IMR-90 (cell line): ENCODE measurements at regions not wholly inside any gene's neighbourhood (a gene's known extent, or its start where the extent isn't known, plus 50 kb on each side); places are given as distances from the start of the nearest gene placed in this dataset.

Experiments
- ATAC-seq: fragments of 200-7000 bp; cut with Tn5 transposase; 2 replicates; pipeline ENCODE4 v1.9.1; 2020; ENCODE audit warnings: low read depth, mild to moderate bottlenecking, moderate library complexity
- BruUV-seq: library from RNA; stranded (reverse); fragments of 400-500 nt; replicated peaks from 2 replicates; lab custom pipeline; 2021; lab: Mats Ljungman, UMichigan
- CTCF ChIA-PET: fragments of 300-600 bp; formaldehyde crosslinking; extraction: SDS; loops from one replicate; lab custom pipeline; 2021; ENCODE audit warnings: antibody characterized with exemption; lab: Yijun Ruan, JAX
- POLR2A ChIA-PET: fragments of 300-600 bp; sonication (Branson Sonifier 250); formaldehyde crosslinking; loops from one replicate; lab custom pipeline; 2022; ENCODE audit warnings: antibody characterized with exemption; ENCODE audit not compliant: unreplicated experiment; lab: Charles Lee
- DNase-seq: peaks from one replicate; pipeline ENCODE4 v3.0.0; 2013
- H2AFZ ChIP-seq: replicated peaks from 2 replicates; pipeline ENCODE3; 2013; ENCODE audit warnings: low read length, mild to moderate bottlenecking; ENCODE audit not compliant: poor library complexity
- H2AK5ac ChIP-seq: 2 replicates; pipeline ENCODE4 v1.6.1; 2013; ENCODE audit warnings: low read depth, low read length, inconsistent platforms
- H2AK9ac ChIP-seq: replicated peaks from 2 replicates; pipeline ENCODE3; 2013; ENCODE audit warnings: mild to moderate bottlenecking, low read depth, low read length, moderate library complexity; ENCODE audit not compliant: poor library complexity
- H2BK120ac ChIP-seq: 2 replicates; pipeline ENCODE4 v1.6.1; 2013; ENCODE audit warnings: low read depth, low read length, inconsistent platforms
- H2BK15ac ChIP-seq: 3 replicates; pipeline ENCODE4 v1.6.1; 2013; ENCODE audit warnings: low read depth, low read length, inconsistent platforms
- H2BK20ac ChIP-seq: 2 replicates; pipeline ENCODE4 v1.6.1; 2013; ENCODE audit warnings: low read depth, mild to moderate bottlenecking, inconsistent platforms, low read length, moderate library complexity
- H2BK5ac ChIP-seq: 2 replicates; pipeline ENCODE4 v1.6.1; 2013; ENCODE audit warnings: mild to moderate bottlenecking, low read depth, low read length, inconsistent platforms; ENCODE audit not compliant: poor library complexity, severe bottlenecking
- H3K14ac ChIP-seq: replicated peaks from 2 replicates; pipeline ENCODE4 v1.6.1; 2013; ENCODE audit warnings: low read depth, low read length, inconsistent platforms
- H3K18ac ChIP-seq: 2 replicates; pipeline ENCODE4 v1.6.1; 2013; ENCODE audit warnings: low read depth, low read length, control low read depth
- H3K23ac ChIP-seq: 2 replicates; pipeline ENCODE4 v1.6.1; 2013; ENCODE audit warnings: low read depth, low read length, inconsistent platforms
- H3K27ac ChIP-seq: 2 replicates; pipeline ENCODE4 v1.5.1; 2013; ENCODE audit warnings: mild to moderate bottlenecking, control low read depth, low read length; ENCODE audit not compliant: insufficient read depth
- H3K27me3 ChIP-seq: 2 replicates; pipeline ENCODE4 v1.6.1; 2013; ENCODE audit warnings: low read length; ENCODE audit not compliant: control insufficient read depth, insufficient read depth
- H3K36me3 ChIP-seq: 2 replicates; pipeline ENCODE4 v1.6.1; 2013; ENCODE audit warnings: low read length, mixed read lengths; ENCODE audit not compliant: control insufficient read depth, insufficient read depth
- H3K4ac ChIP-seq: 2 replicates; pipeline ENCODE4 v1.6.1; 2013; ENCODE audit warnings: low read depth, low read length, inconsistent platforms
- H3K4me1 ChIP-seq: 2 replicates; pipeline ENCODE4 v1.6.1; 2013; ENCODE audit warnings: low read length, mixed read lengths; ENCODE audit not compliant: control insufficient read depth, insufficient read depth
- H3K4me2 ChIP-seq: 2 replicates; pipeline ENCODE4 v1.6.1; 2013; ENCODE audit warnings: low read depth, mild to moderate bottlenecking, control low read depth, low read length, moderate library complexity
- H3K4me3 ChIP-seq: 2 replicates; pipeline ENCODE4 v1.5.1; 2013; ENCODE audit warnings: low read depth, mild to moderate bottlenecking, control low read depth, low read length, moderate library complexity; ENCODE audit not compliant: insufficient read depth
- H3K56ac ChIP-seq: 2 replicates; pipeline ENCODE4 v1.6.1; 2013; ENCODE audit warnings: low read length, inconsistent platforms; ENCODE audit not compliant: insufficient read depth; ENCODE audit errors: extremely low read depth
- H3K79me1 ChIP-seq, 2 experiments: 2 replicates each; pipeline ENCODE4 v1.6.1; 2013; ENCODE audit warnings: low read length in 2 of 2, inconsistent platforms in 1 of 2, low read depth in 1 of 2
- H3K9ac ChIP-seq: 2 replicates; pipeline ENCODE4 v1.6.1; 2013; ENCODE audit warnings: low read depth, low read length, control low read depth
- H3K9me1 ChIP-seq: 2 replicates; pipeline ENCODE4 v1.6.1; 2013; ENCODE audit warnings: low read length, inconsistent platforms; ENCODE audit not compliant: insufficient read depth
- H3K9me3 ChIP-seq: 2 replicates; pipeline ENCODE4 v1.6.1; 2013; ENCODE audit warnings: low read length; ENCODE audit not compliant: control insufficient read depth, insufficient read depth
- H4K20me1 ChIP-seq: 2 replicates; pipeline ENCODE4 v1.6.1; 2013; ENCODE audit warnings: low read length, inconsistent platforms; ENCODE audit not compliant: insufficient read depth
- H4K5ac ChIP-seq: 2 replicates; pipeline ENCODE4 v1.6.1; 2013; ENCODE audit warnings: mild to moderate bottlenecking, low read depth, low read length, control low read depth
- H4K8ac ChIP-seq, 2 experiments: 2 replicates each; pipeline ENCODE4 v1.6.1; 2013; ENCODE audit warnings: low read depth in 2 of 2, low read length in 2 of 2, control low read depth in 1 of 2, inconsistent platforms in 1 of 2
- H4K91ac ChIP-seq: 2 replicates; pipeline ENCODE4 v1.6.1; 2013; ENCODE audit warnings: low read depth, low read length, inconsistent platforms; ENCODE audit not compliant: insufficient read depth
- BHLHE40 ChIP-seq: fragments of 150-350 bp; IDR thresholded peaks from 2 replicates; pipeline ENCODE4 v1.6.1; 2016; ENCODE audit warnings: mild to moderate bottlenecking, low read depth, low read length
- CEBPB ChIP-seq: IDR thresholded peaks from 2 replicates; pipeline ENCODE4 v1.6.1; 2012; ENCODE audit warnings: low read depth, low read length, improper control_type of control experiment
- CHD1 ChIP-seq: IDR thresholded peaks from 2 replicates; pipeline ENCODE4 v1.6.1; 2012; ENCODE audit warnings: low read depth, low read length, improper control_type of control experiment
- CTCF ChIP-seq: conservative IDR thresholded peaks from 2 replicates; pipeline ENCODE4 v1.5.1; 2012; ENCODE audit warnings: mild to moderate bottlenecking, low read depth, low read length, improper control_type of control experiment
- MAZ ChIP-seq: IDR thresholded peaks from 2 replicates; pipeline ENCODE4 v1.6.1; 2012; ENCODE audit warnings: low read depth, mild to moderate bottlenecking, low read length, improper control_type of control experiment, moderate library complexity, borderline replicate concordance
- MXI1 ChIP-seq: IDR thresholded peaks from 2 replicates; pipeline ENCODE4 v1.6.1; 2012; ENCODE audit warnings: low read depth, mild to moderate bottlenecking, low read length, moderate library complexity, borderline replicate concordance
- SMC3 ChIP-seq: fragments of 150-350 bp; IDR thresholded peaks from 2 replicates; pipeline ENCODE4 v1.6.1; 2016; ENCODE audit warnings: low read depth, mild to moderate bottlenecking, antibody characterized with exemption, low read length, moderate library complexity
- WGBS, 2 experiments: methylation state at CpG; one replicate each; pipeline versions ENCODE4 v1.1.5 to v1.1.7; 2013; ENCODE audit warnings: missing lambda C conversion rate in 2 of 2; ENCODE audit not compliant: insufficient read length in 1 of 2; ENCODE audit errors: extremely low coverage in 2 of 2; 5-methylcytosine and 5-hydroxymethylcytosine counted together
- dilution Hi-C: fragments of 300-500 bp; cut with HindIII; formaldehyde crosslinking; loops from one replicate; pipeline ENCODE4 v1.14.3; 2018; ENCODE audit warnings: low sequenced_read_pairs; ENCODE audit not compliant: unreplicated experiment
- in situ Hi-C: fragments of 300-500 bp; cut with MboI; formaldehyde crosslinking; loops from 3 replicates; pipeline ENCODE4 v1.14.3; 2019; ENCODE audit warnings: low sequenced_read_pairs, inconsistent platforms, mixed read lengths
- intact Hi-C: fragments of 100-400 bp; cut with micrococcal nuclease; formaldehyde crosslinking; loops from 2 replicates; pipeline ENCODE4 v1.10.0; 2022

GRCh38 chr9:8078641-8079140, 279.1 kb upstream of the DMAC1 start:
- Histone ChIP-seq H2AK9ac (no peak overlapping the region), H3K36me3 (no peaks in the 10 kb centered on the region), H3K4me3 (no peak overlapping the region), H3K9ac (no peak overlapping the region), H3K4me2 (no peak overlapping the region), H3K9me3 (peaks cover 3% of the 10 kb centered on the region), H4K20me1 (no peaks in the 10 kb centered on the region), H4K8ac (no peak overlapping the region), H2BK5ac (no peak overlapping the region), H2BK20ac (no peak overlapping the region), H3K18ac (no peak overlapping the region), H3K56ac (no peak overlapping the region), H3K23ac (no peak overlapping the region), H4K91ac (no peak overlapping the region), H2BK15ac (no peak overlapping the region), H3K27ac (no peak overlapping the region), H3K14ac (no peak overlapping the region), H3K9me1 (no peaks in the 10 kb centered on the region), H3K27me3 (no peaks in the 10 kb centered on the region), H4K5ac (no peak overlapping the region), H3K4me1 (no peaks in the 10 kb centered on the region), H3K4ac (no peak overlapping the region), H3K79me1 (no peaks in the 10 kb centered on the region), H2AFZ (no peak overlapping the region), H2AK5ac (no peak overlapping the region), H2BK120ac (no peak overlapping the region)
- ATAC-seq = no peak
- ChIA-PET CTCF (no interaction called here), POLR2A (no interaction called here)
- no peak for DNase-seq
- dilution Hi-C loops = no loop called here
- no TSS peak for BruUV-seq
- intact Hi-C loops = no loop called here
- WGBS, 2 experiments = 0% methylated on average over 1 of the region's 7 CpGs; no CpG with 5 or more reads in 1 of the 2 experiments
- TF ChIP-seq CTCF (no peak), BHLHE40 (no peak), CHD1 (no peak), MAZ (no peak), MXI1 (no peak), CEBPB (no peak), SMC3 (no peak)
- in situ Hi-C loops = no loop called here
